ENCODE measurements at regions not wholly inside any gene's neighbourhood (a gene's known extent, or its start where the extent isn't known, plus 50 kb on each side); places are given as distances from the start of the nearest gene placed in this dataset.

GRCh38 chr2:71943238-71944182 is 204.2 kb downstream of the CYP26B1 start:
- no peak for TF ChIP-seq CTCF (conservative IDR thresholded peaks at IDR 0.05; ENCODE audit: low read depth, low read length)
- H3K4me3 ChIP-seq (ENCODE audit: low read length), result no peak overlapping the region
- DNase-seq (ENCODE audit: low read depth), result no peak

DNA sequence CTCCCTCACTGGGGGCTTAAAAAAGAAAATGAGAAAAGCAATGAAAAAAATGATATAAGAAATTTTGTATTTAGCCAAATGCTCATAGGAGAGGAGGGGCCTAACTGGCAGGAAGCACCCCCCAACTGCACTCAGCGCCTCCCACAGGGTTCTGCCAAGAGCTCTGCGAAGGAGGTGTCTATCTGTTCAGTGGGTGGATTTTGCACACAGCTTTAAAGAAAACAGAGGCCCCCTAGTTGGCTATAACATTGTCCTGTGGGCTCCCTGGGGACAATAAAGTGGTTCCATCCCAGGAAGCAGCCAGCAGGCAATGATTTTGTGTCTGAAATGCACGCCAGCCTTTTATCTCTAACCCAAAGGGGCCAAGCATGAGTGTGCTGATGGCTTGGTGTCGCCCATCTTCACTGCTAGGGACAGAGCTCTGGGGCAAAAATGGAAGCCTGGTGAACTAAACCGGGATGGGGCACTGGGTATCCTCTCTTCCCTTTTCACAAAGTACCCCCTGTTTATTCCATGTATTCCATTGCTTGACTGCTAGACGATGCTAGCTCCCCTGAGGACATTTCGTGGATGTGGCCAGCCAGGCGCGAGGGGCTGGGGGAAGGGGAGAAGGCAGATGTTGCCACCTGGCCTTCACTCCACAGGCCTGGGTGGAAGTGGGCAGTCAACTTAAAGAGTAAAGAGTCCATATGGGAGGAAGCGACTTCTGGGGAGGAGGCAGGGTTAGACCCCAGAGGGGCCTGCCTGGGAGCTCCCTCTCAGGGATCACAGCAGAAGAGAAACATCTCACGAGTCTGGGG is 205.7 kb downstream of the CYP26B1 start:
- TF ChIP-seq CTCF (conservative IDR thresholded peaks at IDR 0.05; ENCODE audit: low read depth, low read length), result no peak
- no peak for DNase-seq (ENCODE audit: low read depth)
- H3K4me3 ChIP-seq (ENCODE audit: low read length), result no peak overlapping the region

DNA sequence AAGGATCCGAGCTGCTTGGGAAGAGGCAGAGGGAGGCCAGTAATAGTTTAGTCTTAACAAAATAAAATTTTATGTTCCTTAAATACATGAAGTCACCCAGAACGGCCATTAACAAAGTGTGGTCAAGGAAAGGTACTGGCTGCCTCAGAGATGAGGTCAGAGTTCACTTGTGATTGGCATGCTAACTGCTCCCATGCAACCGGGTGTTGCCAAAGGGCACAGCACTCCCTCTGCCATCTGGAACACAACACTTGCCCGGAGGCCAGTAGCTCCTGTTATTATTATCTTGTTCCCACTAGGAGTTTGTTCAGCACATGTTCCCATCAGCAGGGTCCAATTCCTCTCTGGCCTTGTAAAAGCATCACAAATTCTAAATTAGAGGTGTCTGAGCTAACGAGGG is 207.0 kb downstream of the CYP26B1 start:
- H3K4me3 ChIP-seq (ENCODE audit: low read length), result no peak overlapping the region
- DNase-seq (ENCODE audit: low read depth), result no peak
- no peak for TF ChIP-seq CTCF (conservative IDR thresholded peaks at IDR 0.05; ENCODE audit: low read depth, low read length)

GRCh38 chr2:71939588-71940535 is 207.8 kb downstream of the CYP26B1 start:
- DNase-seq (ENCODE audit: low read depth), result no peak
- H3K4me3 ChIP-seq (ENCODE audit: low read length), result no peak overlapping the region
- no peak for TF ChIP-seq CTCF (conservative IDR thresholded peaks at IDR 0.05; ENCODE audit: low read depth, low read length)

GRCh38 chr2:71938659-71939587 is 208.7 kb downstream of the CYP26B1 start:
- TF ChIP-seq CTCF (conservative IDR thresholded peaks at IDR 0.05; ENCODE audit: low read depth, low read length), result no peak
- DNase-seq (ENCODE audit: low read depth), result no peak
- H3K4me3 ChIP-seq (ENCODE audit: low read length), result no peak overlapping the region

DNA sequence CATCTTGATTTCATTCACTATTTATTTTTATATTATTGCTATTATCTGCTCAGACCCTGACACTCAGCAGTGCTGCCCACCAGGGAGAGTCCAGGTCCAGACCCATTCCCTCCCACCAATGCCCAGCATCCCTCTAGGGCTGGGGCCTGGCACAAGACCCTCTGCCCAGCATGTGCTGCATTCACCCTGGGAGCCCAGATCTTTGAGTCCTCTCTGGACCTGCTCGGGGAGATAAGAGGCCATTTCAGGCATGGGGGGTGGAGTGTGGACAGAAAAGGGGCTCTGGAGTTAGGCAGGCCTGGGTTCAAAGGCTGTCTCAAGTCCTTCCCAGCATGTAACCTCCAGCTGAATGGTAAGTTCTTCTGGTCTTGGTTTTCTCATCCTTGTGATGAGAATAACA is 209.6 kb downstream of the CYP26B1 start:
- TF ChIP-seq CTCF (conservative IDR thresholded peaks at IDR 0.05; ENCODE audit: low read depth, low read length), result no peak
- no peak overlapping the region for H3K4me3 ChIP-seq (ENCODE audit: low read length)
- DNase-seq (ENCODE audit: low read depth), result no peak

Measured in retinal pigment epithelial cell (primary cell).